SK-N-SH (cell line): ENCODE measurements at regions not wholly inside any gene's neighbourhood (a gene's known extent, or its start where the extent isn't known, plus 50 kb on each side); places are given as distances from the start of the nearest gene placed in this dataset.
A peak's percentile ranks its signal among the peaks of the same experiment; 100 is the strongest.

Source experiments
- CHD2 ChIP-seq: fragments of 150-350 bp; IDR thresholded peaks from 2 replicates; pipeline ENCODE4 v1.6.1; 2018; ENCODE audit warnings: low read length; ENCODE audit not compliant: partially characterized antibody
- CTCF ChIP-seq: fragments of 200-600 bp; sonication (generic); IDR thresholded peaks from 2 replicates; pipeline ENCODE4 v1.6.1; 2017; ENCODE audit warnings: antibody characterized with exemption, mild to moderate bottlenecking, moderate library complexity
- ELF1 ChIP-seq: IDR thresholded peaks from 2 replicates; pipeline ENCODE4 v1.4.0; 2012
- EP300 ChIP-seq, 2 experiments: IDR thresholded peaks; 2 replicates each; pipeline versions ENCODE4 v1.4.0 to v1.6.1; 2012; ENCODE audit warnings: borderline replicate concordance in 1 of 2, low read depth in 1 of 2, low read length in 1 of 2
- EZH2phosphoT487 ChIP-seq: fragments of 200-600 bp; sonication (generic); IDR thresholded peaks from 2 replicates; pipeline ENCODE4 v1.6.1; 2017; ENCODE audit warnings: low read depth, mixed run types, mild to moderate bottlenecking, antibody characterized with exemption, moderate library complexity, borderline replicate concordance
- FOXJ3 ChIP-seq: sonication (generic); formaldehyde crosslinking; IDR thresholded peaks from 2 replicates; pipeline ENCODE4 v1.5.1; 2020; ENCODE audit warnings: mild to moderate bottlenecking, missing genetic modification reagents
- FOXM1 ChIP-seq: IDR thresholded peaks from 2 replicates; pipeline ENCODE4 v1.4.0; 2012; ENCODE audit warnings: low read depth, mild to moderate bottlenecking
- GABPA ChIP-seq: IDR thresholded peaks from 2 replicates; pipeline ENCODE4 v1.4.0; 2012; ENCODE audit warnings: low read depth, mild to moderate bottlenecking
- JUND ChIP-seq: IDR thresholded peaks from 2 replicates; pipeline ENCODE4 v1.4.0; 2012
- NRF1 ChIP-seq: IDR thresholded peaks from 2 replicates; pipeline ENCODE4 v1.6.1; 2012; ENCODE audit warnings: low read depth, mild to moderate bottlenecking, low read length
- PBX3 ChIP-seq: IDR thresholded peaks from 2 replicates; pipeline ENCODE4; 2012
- RAD21 ChIP-seq: IDR thresholded peaks from 2 replicates; pipeline ENCODE4 v1.6.1; 2012; ENCODE audit warnings: mild to moderate bottlenecking, low read length
- RCOR1 ChIP-seq: fragments of 150-350 bp; IDR thresholded peaks from 2 replicates; pipeline ENCODE4 v1.6.1; 2017; ENCODE audit warnings: antibody characterized with exemption, low read length
- REST ChIP-seq: IDR thresholded peaks from 2 replicates; pipeline ENCODE4 v1.6.1; 2012; ENCODE audit warnings: mild to moderate bottlenecking, low read depth, low read length, moderate library complexity
- SIN3A ChIP-seq: IDR thresholded peaks from 2 replicates; pipeline ENCODE4 v1.6.1; 2012; ENCODE audit warnings: low read depth, mild to moderate bottlenecking, low read length, moderate library complexity, borderline replicate concordance
- TAF1 ChIP-seq: IDR thresholded peaks from 2 replicates; pipeline ENCODE4 v1.6.1; 2012; ENCODE audit warnings: low read depth, mild to moderate bottlenecking, low read length, moderate library complexity, borderline replicate concordance
- TCF12 ChIP-seq: IDR thresholded peaks from 2 replicates; pipeline ENCODE4 v1.4.0; 2012
- USF1 ChIP-seq: IDR thresholded peaks from 2 replicates; pipeline ENCODE4 v1.4.0; 2012; ENCODE audit warnings: low read depth, borderline replicate concordance
- YY1 ChIP-seq: IDR thresholded peaks from 2 replicates; pipeline ENCODE4 v1.4.0; 2012; ENCODE audit warnings: low read depth, mild to moderate bottlenecking
- ZBTB33 ChIP-seq: IDR thresholded peaks from 2 replicates; pipeline ENCODE4 v1.4.0; 2012; ENCODE audit warnings: low read depth, borderline replicate concordance

- TF ChIP-seq ZBTB33, result peak; percentile 80; the same call in 1 of the 2 replicates
- peak; percentile 37 for TF ChIP-seq PBX3
- TF ChIP-seq RAD21, result no peak
- TF ChIP-seq CHD2, result no peak
- TF ChIP-seq FOXM1, result no peak
- TF ChIP-seq NRF1, result no peak
- TF ChIP-seq ELF1, result no peak
- TF ChIP-seq TCF12, result peak; percentile 30; the same call in 1 of the 2 replicates
- no peak for TF ChIP-seq REST
- peak; percentile 91 for TF ChIP-seq SIN3A
- TF ChIP-seq USF1, result no peak
- no peak for TF ChIP-seq RCOR1
- TF ChIP-seq TAF1, result no peak
- TF ChIP-seq CTCF, result peak; percentile 67
- TF ChIP-seq GABPA, result no peak
- no peak for TF ChIP-seq EZH2phosphoT487
- TF ChIP-seq EP300 (IDR thresholded peaks at IDR 0.05; ENCODE audit: borderline replicate concordance in 1 of 2, low read depth in 1 of 2, low read length in 1 of 2), result no peak; a peak in 1 of 4 replicates
- TF ChIP-seq JUND, result peak; percentile 38; the same call in 1 of the 2 replicates
- no peak for TF ChIP-seq YY1
- no peak for TF ChIP-seq FOXJ3 (CRISPR knock-in tag)
These were observed 542.4 kb upstream of the DIPK2B start (continued) for GRCh38 chrX:45743081-45743533.
